GM23338 (cell line): ENCODE measurements at regions not wholly inside any gene's neighbourhood (a gene's known extent, or its start where the extent isn't known, plus 50 kb on each side); places are given as distances from the start of the nearest gene placed in this dataset.

Source experiments
- ATAC-seq: fragments of 200-7000 bp; cut with Tn5 transposase; 3 replicates; pipeline ENCODE4 v1.9.1; 2020
- DNase-seq: peaks from one replicate; pipeline ENCODE4 v3.0.0-alpha.2; 2015; ENCODE audit warnings: low spot score
- H2AFZ ChIP-seq: fragments of 200-600 bp; sonication (generic); 2 replicates; pipeline ENCODE4 v1.8.0; 2016; ENCODE audit warnings: antibody characterized with exemption, mild to moderate bottlenecking, moderate library complexity
- H3F3A ChIP-seq: fragments of 200-600 bp; sonication (generic); replicated peaks from 2 replicates; pipeline ENCODE4 v1.8.0; 2017; ENCODE audit warnings: antibody characterized with exemption, mixed run types, low read depth
- H3K27ac ChIP-seq: fragments of 200-600 bp; sonication (generic); 2 replicates; pipeline ENCODE4 v1.6.1; 2016; ENCODE audit warnings: low read depth
- H3K27me3 ChIP-seq: fragments of 200-600 bp; sonication (generic); 2 replicates; pipeline ENCODE4 v1.8.0; 2016; ENCODE audit warnings: mild to moderate bottlenecking, mixed run types, moderate library complexity; ENCODE audit not compliant: insufficient read depth
- H3K36me3 ChIP-seq: fragments of 200-600 bp; sonication (generic); 2 replicates; pipeline ENCODE4 v1.8.0; 2016; ENCODE audit warnings: mild to moderate bottlenecking; ENCODE audit not compliant: insufficient read depth
- H3K4me1 ChIP-seq: fragments of 200-600 bp; sonication (generic); 2 replicates; pipeline ENCODE4 v1.8.0; 2016; ENCODE audit warnings: mild to moderate bottlenecking, moderate library complexity; ENCODE audit not compliant: insufficient read depth
- H3K4me2 ChIP-seq: fragments of 200-600 bp; sonication (generic); 2 replicates; pipeline ENCODE4 v1.7.1; 2017; ENCODE audit warnings: mixed run types
- H3K4me3 ChIP-seq: fragments of 200-600 bp; sonication (generic); 2 replicates; pipeline ENCODE4 v1.6.1; 2016; ENCODE audit warnings: mixed run types
- H3K79me2 ChIP-seq: fragments of 200-600 bp; sonication (generic); replicated peaks from 2 replicates; pipeline ENCODE4 v1.8.0; 2017; ENCODE audit warnings: mild to moderate bottlenecking; ENCODE audit not compliant: insufficient read depth
- H3K9me2 ChIP-seq: fragments of 200-600 bp; sonication (generic); 2 replicates; pipeline ENCODE4 v1.8.0; 2017; ENCODE audit not compliant: insufficient read depth
- H4K20me1 ChIP-seq: fragments of 200-600 bp; sonication (generic); replicated peaks from 2 replicates; pipeline ENCODE4 v1.8.0; 2017; ENCODE audit warnings: mild to moderate bottlenecking; ENCODE audit not compliant: insufficient read depth
- H3K27ac Mint-ChIP-seq: 2 replicates; pipeline ENCODE4 v1.8.0; 2020; ENCODE audit warnings: inconsistent platforms, mild to moderate bottlenecking, moderate library complexity, mixed read lengths
- H3K27me3 Mint-ChIP-seq: 3 replicates; pipeline ENCODE4 v1.8.0; 2022; ENCODE audit warnings: low read depth, mild to moderate bottlenecking, moderate library complexity, mixed read lengths, inconsistent platforms; ENCODE audit not compliant: insufficient read depth, poor library complexity
- H3K36me3 Mint-ChIP-seq: 3 replicates; pipeline ENCODE4 v1.8.0; 2021; ENCODE audit warnings: low read depth, mild to moderate bottlenecking, inconsistent platforms, moderate library complexity, mixed read lengths
- H3K4me1 Mint-ChIP-seq: 3 replicates; pipeline ENCODE4 v1.8.0; 2020; ENCODE audit warnings: mild to moderate bottlenecking, inconsistent platforms, mixed read lengths
- H3K4me3 Mint-ChIP-seq: 3 replicates; pipeline ENCODE4 v1.8.0; 2021; ENCODE audit warnings: moderate library complexity, mild to moderate bottlenecking, inconsistent platforms, mixed read lengths
- H3K9me3 Mint-ChIP-seq: 3 replicates; pipeline ENCODE4 v1.8.0; 2020; ENCODE audit warnings: moderate library complexity, mild to moderate bottlenecking, inconsistent platforms, mixed read lengths
- CREB1 ChIP-seq: fragments of 250-450 bp; sonication (Bioruptor Pico); IDR thresholded peaks from 2 replicates; pipeline ENCODE4 v1.5.0; 2020; ENCODE audit warnings: low read depth, mild to moderate bottlenecking, moderate library complexity
- EZH2phosphoT487 ChIP-seq: fragments of 200-600 bp; sonication (generic); IDR thresholded peaks from one replicate; pipeline ENCODE4 v1.8.1; 2018; ENCODE audit warnings: antibody characterized with exemption; ENCODE audit not compliant: unreplicated experiment
- JUNB ChIP-seq: IDR thresholded peaks from one replicate; pipeline ENCODE4 v1.6.1; 2016; ENCODE audit warnings: antibody characterized with exemption; ENCODE audit not compliant: unreplicated experiment
- NANOG ChIP-seq: IDR thresholded peaks from 2 replicates; pipeline ENCODE4 v1.6.1; 2016; ENCODE audit warnings: antibody characterized with exemption, borderline replicate concordance
- POLR2AphosphoS5 ChIP-seq: IDR thresholded peaks from 2 replicates; pipeline ENCODE4 v1.6.1; 2016; ENCODE audit warnings: antibody characterized with exemption, low read depth
- STAT1 ChIP-seq: IDR thresholded peaks from one replicate; pipeline ENCODE4 v1.6.1; 2016; ENCODE audit warnings: antibody characterized with exemption; ENCODE audit not compliant: unreplicated experiment
- ZNF114 ChIP-seq: fragments of 250-450 bp; sonication (Bioruptor Pico); IDR thresholded peaks from 2 replicates; pipeline ENCODE4 v1.5.0; 2020; ENCODE audit warnings: mild to moderate bottlenecking, moderate library complexity
- ZNF331 ChIP-seq: fragments of 250-450 bp; sonication (Bioruptor Pico); IDR thresholded peaks from 2 replicates; pipeline ENCODE4 v1.5.0; 2020; ENCODE audit warnings: low read depth, mild to moderate bottlenecking, moderate library complexity
- TF ChIP-seq, protein P1 (sequence below): fragments of 250-450 bp; sonication (Bioruptor Pico); IDR thresholded peaks from 2 replicates; pipeline ENCODE4 v1.5.0; 2020; ENCODE audit warnings: mild to moderate bottlenecking, moderate library complexity
- TF ChIP-seq, protein P2 (sequence below): IDR thresholded peaks from one replicate; pipeline ENCODE4 v1.6.1; 2018; ENCODE audit warnings: antibody characterized with exemption; ENCODE audit not compliant: unreplicated experiment
- TF ChIP-seq, protein P3 (sequence below): IDR thresholded peaks from 2 replicates; pipeline ENCODE4 v1.6.1; 2016; ENCODE audit warnings: antibody characterized with exemption
- TF ChIP-seq, protein P4 (sequence below), 2 experiments: fragments of 200-600 bp in 1 of 2; sonication (generic) in 1 of 2; conservative IDR thresholded peaks; 2 replicates each; pipeline versions ENCODE4 v1.5.1 to v1.6.1; 2016 to 2017; ENCODE audit warnings: antibody characterized with exemption in 2 of 2, low read depth in 2 of 2, mild to moderate bottlenecking in 2 of 2, moderate library complexity in 1 of 2

DNA sequence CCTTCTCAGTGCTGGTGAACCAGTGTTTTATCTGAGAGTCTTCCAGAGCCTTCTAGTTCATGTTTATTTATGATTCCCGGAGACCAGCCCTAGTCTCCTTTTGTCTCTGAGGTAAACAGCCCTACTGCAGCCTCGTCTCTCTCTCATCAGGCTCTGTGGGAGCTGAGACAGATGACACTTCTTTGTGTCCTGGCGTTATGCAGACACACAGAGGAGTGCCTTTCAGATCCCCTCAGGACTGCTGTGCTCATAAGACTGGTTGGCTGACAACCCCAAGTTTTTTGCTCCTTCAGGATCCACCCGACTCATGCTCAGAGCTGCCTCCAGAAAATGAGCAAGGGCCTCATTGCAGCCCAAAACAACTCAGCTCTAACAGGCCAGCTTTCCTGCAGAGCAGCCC lies 523.8 kb upstream of the SPHKAP start:
- no peak for DNase-seq
- Mint-ChIP-seq H3K27me3 (no peaks in the 10 kb centered on the region), H3K9me3 (no peaks in the 10 kb centered on the region), H3K36me3 (no peaks in the 10 kb centered on the region), H3K27ac (peak overlapping the region; percentile 51; the same call in 1 of the 2 replicates), H3K4me3 (no peak overlapping the region), H3K4me1 (peaks cover 6% of the 10 kb centered on the region; the same call in 2 of the 3 replicates)
- Histone ChIP-seq H3F3A (no peaks in the 10 kb centered on the region), H3K27ac (no peak overlapping the region), H3K9me2 (no peaks in the 10 kb centered on the region), H3K4me3 (no peak overlapping the region), H3K36me3 (no peaks in the 10 kb centered on the region), H2AFZ (peak overlapping the region; percentile 65; the same call in 1 of the 2 replicates), H3K79me2 (no peaks in the 10 kb centered on the region), H3K4me1 (no peaks in the 10 kb centered on the region), H4K20me1 (no peaks in the 10 kb centered on the region), H3K27me3 (no peaks in the 10 kb centered on the region), H3K4me2 (no peak overlapping the region)
- TF ChIP-seq POLR2AphosphoS5, result no peak
- TF ChIP-seq NANOG, result no peak
- TF ChIP-seq, protein P1, sequence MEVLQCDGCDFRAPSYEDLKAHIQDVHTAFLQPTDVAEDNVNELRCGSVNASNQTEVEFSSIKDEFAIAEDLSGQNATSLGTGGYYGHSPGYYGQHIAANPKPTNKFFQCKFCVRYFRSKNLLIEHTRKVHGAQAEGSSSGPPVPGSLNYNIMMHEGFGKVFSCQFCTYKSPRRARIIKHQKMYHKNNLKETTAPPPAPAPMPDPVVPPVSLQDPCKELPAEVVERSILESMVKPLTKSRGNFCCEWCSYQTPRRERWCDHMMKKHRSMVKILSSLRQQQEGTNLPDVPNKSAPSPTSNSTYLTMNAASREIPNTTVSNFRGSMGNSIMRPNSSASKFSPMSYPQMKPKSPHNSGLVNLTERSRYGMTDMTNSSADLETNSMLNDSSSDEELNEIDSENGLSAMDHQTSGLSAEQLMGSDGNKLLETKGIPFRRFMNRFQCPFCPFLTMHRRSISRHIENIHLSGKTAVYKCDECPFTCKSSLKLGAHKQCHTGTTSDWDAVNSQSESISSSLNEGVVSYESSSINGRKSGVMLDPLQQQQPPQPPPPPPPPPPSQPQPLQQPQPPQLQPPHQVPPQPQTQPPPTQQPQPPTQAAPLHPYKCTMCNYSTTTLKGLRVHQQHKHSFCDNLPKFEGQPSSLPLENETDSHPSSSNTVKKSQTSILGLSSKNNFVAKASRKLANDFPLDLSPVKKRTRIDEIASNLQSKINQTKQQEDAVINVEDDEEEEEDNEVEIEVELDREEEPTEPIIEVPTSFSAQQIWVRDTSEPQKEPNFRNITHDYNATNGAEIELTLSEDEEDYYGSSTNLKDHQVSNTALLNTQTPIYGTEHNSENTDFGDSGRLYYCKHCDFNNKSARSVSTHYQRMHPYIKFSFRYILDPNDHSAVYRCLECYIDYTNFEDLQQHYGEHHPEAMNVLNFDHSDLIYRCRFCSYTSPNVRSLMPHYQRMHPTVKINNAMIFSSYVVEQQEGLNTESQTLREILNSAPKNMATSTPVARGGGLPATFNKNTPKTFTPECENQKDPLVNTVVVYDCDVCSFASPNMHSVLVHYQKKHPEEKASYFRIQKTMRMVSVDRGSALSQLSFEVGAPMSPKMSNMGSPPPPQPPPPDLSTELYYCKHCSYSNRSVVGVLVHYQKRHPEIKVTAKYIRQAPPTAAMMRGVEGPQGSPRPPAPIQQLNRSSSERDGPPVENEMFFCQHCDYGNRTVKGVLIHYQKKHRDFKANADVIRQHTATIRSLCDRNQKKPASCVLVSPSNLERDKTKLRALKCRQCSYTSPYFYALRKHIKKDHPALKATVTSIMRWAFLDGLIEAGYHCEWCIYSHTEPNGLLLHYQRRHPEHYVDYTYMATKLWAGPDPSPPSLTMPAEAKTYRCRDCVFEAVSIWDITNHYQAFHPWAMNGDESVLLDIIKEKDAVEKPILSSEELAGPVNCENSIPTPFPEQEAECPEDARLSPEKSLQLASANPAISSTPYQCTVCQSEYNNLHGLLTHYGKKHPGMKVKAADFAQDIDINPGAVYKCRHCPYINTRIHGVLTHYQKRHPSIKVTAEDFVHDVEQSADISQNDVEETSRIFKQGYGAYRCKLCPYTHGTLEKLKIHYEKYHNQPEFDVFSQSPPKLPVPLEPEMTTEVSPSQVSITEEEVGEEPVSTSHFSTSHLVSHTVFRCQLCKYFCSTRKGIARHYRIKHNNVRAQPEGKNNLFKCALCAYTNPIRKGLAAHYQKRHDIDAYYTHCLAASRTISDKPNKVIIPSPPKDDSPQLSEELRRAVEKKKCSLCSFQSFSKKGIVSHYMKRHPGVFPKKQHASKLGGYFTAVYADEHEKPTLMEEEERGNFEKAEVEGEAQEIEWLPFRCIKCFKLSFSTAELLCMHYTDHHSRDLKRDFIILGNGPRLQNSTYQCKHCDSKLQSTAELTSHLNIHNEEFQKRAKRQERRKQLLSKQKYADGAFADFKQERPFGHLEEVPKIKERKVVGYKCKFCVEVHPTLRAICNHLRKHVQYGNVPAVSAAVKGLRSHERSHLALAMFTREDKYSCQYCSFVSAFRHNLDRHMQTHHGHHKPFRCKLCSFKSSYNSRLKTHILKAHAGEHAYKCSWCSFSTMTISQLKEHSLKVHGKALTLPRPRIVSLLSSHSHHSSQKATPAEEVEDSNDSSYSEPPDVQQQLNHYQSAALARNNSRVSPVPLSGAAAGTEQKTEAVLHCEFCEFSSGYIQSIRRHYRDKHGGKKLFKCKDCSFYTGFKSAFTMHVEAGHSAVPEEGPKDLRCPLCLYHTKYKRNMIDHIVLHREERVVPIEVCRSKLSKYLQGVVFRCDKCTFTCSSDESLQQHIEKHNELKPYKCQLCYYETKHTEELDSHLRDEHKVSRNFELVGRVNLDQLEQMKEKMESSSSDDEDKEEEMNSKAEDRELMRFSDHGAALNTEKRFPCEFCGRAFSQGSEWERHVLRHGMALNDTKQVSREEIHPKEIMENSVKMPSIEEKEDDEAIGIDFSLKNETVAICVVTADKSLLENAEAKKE (CRISPR knock-in tag), result no peak
- TF ChIP-seq, protein P2, sequence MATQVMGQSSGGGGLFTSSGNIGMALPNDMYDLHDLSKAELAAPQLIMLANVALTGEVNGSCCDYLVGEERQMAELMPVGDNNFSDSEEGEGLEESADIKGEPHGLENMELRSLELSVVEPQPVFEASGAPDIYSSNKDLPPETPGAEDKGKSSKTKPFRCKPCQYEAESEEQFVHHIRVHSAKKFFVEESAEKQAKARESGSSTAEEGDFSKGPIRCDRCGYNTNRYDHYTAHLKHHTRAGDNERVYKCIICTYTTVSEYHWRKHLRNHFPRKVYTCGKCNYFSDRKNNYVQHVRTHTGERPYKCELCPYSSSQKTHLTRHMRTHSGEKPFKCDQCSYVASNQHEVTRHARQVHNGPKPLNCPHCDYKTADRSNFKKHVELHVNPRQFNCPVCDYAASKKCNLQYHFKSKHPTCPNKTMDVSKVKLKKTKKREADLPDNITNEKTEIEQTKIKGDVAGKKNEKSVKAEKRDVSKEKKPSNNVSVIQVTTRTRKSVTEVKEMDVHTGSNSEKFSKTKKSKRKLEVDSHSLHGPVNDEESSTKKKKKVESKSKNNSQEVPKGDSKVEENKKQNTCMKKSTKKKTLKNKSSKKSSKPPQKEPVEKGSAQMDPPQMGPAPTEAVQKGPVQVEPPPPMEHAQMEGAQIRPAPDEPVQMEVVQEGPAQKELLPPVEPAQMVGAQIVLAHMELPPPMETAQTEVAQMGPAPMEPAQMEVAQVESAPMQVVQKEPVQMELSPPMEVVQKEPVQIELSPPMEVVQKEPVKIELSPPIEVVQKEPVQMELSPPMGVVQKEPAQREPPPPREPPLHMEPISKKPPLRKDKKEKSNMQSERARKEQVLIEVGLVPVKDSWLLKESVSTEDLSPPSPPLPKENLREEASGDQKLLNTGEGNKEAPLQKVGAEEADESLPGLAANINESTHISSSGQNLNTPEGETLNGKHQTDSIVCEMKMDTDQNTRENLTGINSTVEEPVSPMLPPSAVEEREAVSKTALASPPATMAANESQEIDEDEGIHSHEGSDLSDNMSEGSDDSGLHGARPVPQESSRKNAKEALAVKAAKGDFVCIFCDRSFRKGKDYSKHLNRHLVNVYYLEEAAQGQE, result no peak
- TF ChIP-seq CREB1, result no peak
- no peak for TF ChIP-seq ZNF331
- TF ChIP-seq, protein P3, sequence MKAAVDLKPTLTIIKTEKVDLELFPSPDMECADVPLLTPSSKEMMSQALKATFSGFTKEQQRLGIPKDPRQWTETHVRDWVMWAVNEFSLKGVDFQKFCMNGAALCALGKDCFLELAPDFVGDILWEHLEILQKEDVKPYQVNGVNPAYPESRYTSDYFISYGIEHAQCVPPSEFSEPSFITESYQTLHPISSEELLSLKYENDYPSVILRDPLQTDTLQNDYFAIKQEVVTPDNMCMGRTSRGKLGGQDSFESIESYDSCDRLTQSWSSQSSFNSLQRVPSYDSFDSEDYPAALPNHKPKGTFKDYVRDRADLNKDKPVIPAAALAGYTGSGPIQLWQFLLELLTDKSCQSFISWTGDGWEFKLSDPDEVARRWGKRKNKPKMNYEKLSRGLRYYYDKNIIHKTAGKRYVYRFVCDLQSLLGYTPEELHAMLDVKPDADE, result no peak
- no peak for TF ChIP-seq EZH2phosphoT487
- no peak for TF ChIP-seq JUNB
- TF ChIP-seq ZNF114 (CRISPR knock-in tag), result no peak
- no peak for TF ChIP-seq STAT1
- TF ChIP-seq, protein P4, sequence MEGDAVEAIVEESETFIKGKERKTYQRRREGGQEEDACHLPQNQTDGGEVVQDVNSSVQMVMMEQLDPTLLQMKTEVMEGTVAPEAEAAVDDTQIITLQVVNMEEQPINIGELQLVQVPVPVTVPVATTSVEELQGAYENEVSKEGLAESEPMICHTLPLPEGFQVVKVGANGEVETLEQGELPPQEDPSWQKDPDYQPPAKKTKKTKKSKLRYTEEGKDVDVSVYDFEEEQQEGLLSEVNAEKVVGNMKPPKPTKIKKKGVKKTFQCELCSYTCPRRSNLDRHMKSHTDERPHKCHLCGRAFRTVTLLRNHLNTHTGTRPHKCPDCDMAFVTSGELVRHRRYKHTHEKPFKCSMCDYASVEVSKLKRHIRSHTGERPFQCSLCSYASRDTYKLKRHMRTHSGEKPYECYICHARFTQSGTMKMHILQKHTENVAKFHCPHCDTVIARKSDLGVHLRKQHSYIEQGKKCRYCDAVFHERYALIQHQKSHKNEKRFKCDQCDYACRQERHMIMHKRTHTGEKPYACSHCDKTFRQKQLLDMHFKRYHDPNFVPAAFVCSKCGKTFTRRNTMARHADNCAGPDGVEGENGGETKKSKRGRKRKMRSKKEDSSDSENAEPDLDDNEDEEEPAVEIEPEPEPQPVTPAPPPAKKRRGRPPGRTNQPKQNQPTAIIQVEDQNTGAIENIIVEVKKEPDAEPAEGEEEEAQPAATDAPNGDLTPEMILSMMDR (conservative IDR thresholded peaks at IDR 0.05; ENCODE audit: low read depth in 2 of 2), result no peak
- peak; percentile 43; the same call in 1 of the 3 replicates for ATAC-seq
